Gastrocnemius medialis (tissue), 4 donors: ENCODE measurements at regions not wholly inside any gene's neighbourhood (a gene's known extent, or its start where the extent isn't known, plus 50 kb on each side); places are given as distances from the start of the nearest gene placed in this dataset.
"Not testable (repeated sequence)": the region's sequence is repeated elsewhere in the genome, so short reads cannot be mapped to it uniquely, and the experiment has no call there.

Experiments used
- POLR2A ChIP-seq, 2 donors: fragments of 450-650 bp; IDR thresholded peaks; one replicate each; pipeline ENCODE4 v1.6.1; 2017; ENCODE audit warnings: antibody characterized with exemption in 2 of 2, mild to moderate bottlenecking in 2 of 2, moderate library complexity in 2 of 2
- TF ChIP-seq, protein P1 (sequence below), 5 experiments: fragments of 450-650 bp in 3 of 5; fragments of 200-600 bp in 2 of 5; sonication (generic) in 2 of 5; IDR thresholded peaks in 4 of 5; conservative IDR thresholded peaks in 1 of 5; 1 replicate in 4 of 5; 2 replicates in 1 of 5; pipeline ENCODE4 v1.5.1; 2016 to 2019; ENCODE audit warnings: antibody characterized with exemption in 5 of 5, mild to moderate bottlenecking in 3 of 5, moderate library complexity in 3 of 5

DNA sequence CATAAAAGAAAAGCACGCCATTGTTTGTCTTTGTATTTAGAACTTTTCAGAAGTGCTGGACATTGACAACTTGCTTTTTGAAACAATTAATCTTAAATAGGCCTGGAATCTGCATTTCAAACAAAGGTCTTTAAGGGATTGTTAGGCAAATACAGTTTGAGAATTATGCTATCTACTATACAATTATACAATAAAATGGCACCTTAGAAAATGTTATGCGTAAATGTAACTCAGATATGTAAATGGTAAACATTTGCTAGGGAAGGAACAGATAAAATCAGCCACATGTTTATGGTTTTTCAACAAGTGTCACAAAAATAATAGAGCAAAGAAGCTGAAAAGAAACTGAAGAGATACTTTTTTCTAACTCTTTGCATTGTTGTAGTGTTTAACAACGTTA, 152.7 kb upstream of the PRSS12 start:
- TF ChIP-seq, protein P1, sequence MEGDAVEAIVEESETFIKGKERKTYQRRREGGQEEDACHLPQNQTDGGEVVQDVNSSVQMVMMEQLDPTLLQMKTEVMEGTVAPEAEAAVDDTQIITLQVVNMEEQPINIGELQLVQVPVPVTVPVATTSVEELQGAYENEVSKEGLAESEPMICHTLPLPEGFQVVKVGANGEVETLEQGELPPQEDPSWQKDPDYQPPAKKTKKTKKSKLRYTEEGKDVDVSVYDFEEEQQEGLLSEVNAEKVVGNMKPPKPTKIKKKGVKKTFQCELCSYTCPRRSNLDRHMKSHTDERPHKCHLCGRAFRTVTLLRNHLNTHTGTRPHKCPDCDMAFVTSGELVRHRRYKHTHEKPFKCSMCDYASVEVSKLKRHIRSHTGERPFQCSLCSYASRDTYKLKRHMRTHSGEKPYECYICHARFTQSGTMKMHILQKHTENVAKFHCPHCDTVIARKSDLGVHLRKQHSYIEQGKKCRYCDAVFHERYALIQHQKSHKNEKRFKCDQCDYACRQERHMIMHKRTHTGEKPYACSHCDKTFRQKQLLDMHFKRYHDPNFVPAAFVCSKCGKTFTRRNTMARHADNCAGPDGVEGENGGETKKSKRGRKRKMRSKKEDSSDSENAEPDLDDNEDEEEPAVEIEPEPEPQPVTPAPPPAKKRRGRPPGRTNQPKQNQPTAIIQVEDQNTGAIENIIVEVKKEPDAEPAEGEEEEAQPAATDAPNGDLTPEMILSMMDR (IDR thresholded peaks at IDR 0.05 in 4 of 5, conservative IDR thresholded peaks at IDR 0.05 in 1 of 5): not testable (repeated sequence)
- not testable (repeated sequence) for TF ChIP-seq POLR2A (IDR thresholded peaks at IDR 0.05)
